CD4-positive, alpha-beta T cell (primary cell): ENCODE measurements at regions not wholly inside any gene's neighbourhood (a gene's known extent, or its start where the extent isn't known, plus 50 kb on each side); places are given as distances from the start of the nearest gene placed in this dataset.

Source experiments
- ATAC-seq: fragments of 200-7000 bp; cut with Tn5 transposase; one replicate; pipeline ENCODE4 v1.10.0; 2022; ENCODE audit warnings: mild to moderate bottlenecking; ENCODE audit not compliant: poor library complexity
- CTCF ChIA-PET: fragments of 350-600 bp; sonication (Branson Sonifier 250); formaldehyde crosslinking; loops from one replicate; lab custom pipeline; 2021; ENCODE audit warnings: antibody characterized with exemption, inconsistent platforms; lab: Charles Lee
- POLR2A ChIA-PET: fragments of 350-600 bp; sonication (Branson Sonifier 250); formaldehyde crosslinking; loops from one replicate; lab custom pipeline; 2021; ENCODE audit warnings: antibody characterized with exemption, inconsistent platforms; lab: Charles Lee
- DNase-seq, 14 experiments: peaks; one replicate each; pipeline ENCODE4 v3.0.0-alpha.2; 2013 to 2020; ENCODE audit warnings: mixed read lengths in 2 of 14
- H3K27ac ChIP-seq, 2 donors: one replicate each; pipeline versions ENCODE4 v1.5.1 to v1.7.0; 2013; ENCODE audit warnings: low read length in 2 of 2, low read depth in 1 of 2, mild to moderate bottlenecking in 1 of 2
- H3K27me3 ChIP-seq, 2 experiments: 1 replicate in 1 of 2; 2 replicates in 1 of 2; pipeline versions ENCODE4 v1.6.1 to v1.7.0; 2013; ENCODE audit warnings: low read length in 2 of 2, control low read depth in 1 of 2, mild to moderate bottlenecking in 1 of 2, moderate library complexity in 1 of 2; ENCODE audit not compliant: insufficient read depth in 2 of 2, control insufficient read depth in 1 of 2
- H3K36me3 ChIP-seq: one replicate; pipeline ENCODE4 v1.6.1; 2013; ENCODE audit warnings: low read length, control low read depth; ENCODE audit not compliant: insufficient read depth
- H3K4me1 ChIP-seq: one replicate; pipeline ENCODE4 v1.6.1; 2013; ENCODE audit warnings: low read length, control low read depth; ENCODE audit not compliant: insufficient read depth
- H3K4me3 ChIP-seq: one replicate; pipeline ENCODE4 v1.5.1; 2013; ENCODE audit warnings: mild to moderate bottlenecking, low read length, moderate library complexity
- H3K9me3 ChIP-seq, 2 experiments: 1 replicate in 1 of 2; 2 replicates in 1 of 2; pipeline versions ENCODE4 v1.6.1 to v1.7.0; 2013; ENCODE audit warnings: low read length in 2 of 2, mild to moderate bottlenecking in 2 of 2, control low read depth in 1 of 2, moderate library complexity in 1 of 2; ENCODE audit not compliant: control insufficient read depth in 1 of 2, insufficient read depth in 1 of 2
- H3K27ac Mint-ChIP-seq: one replicate; pipeline ENCODE4 v1.8.0; 2020; ENCODE audit warnings: mixed read lengths
- H3K27me3 Mint-ChIP-seq: one replicate; pipeline ENCODE4 v1.8.0; 2021; ENCODE audit warnings: mixed read lengths
- H3K36me3 Mint-ChIP-seq: one replicate; pipeline ENCODE4 v1.8.0; 2021; ENCODE audit warnings: low read depth, mixed read lengths
- H3K4me1 Mint-ChIP-seq: one replicate; pipeline ENCODE4 v1.8.0; 2021; ENCODE audit warnings: low read depth, mixed read lengths
- H3K4me3 Mint-ChIP-seq: one replicate; pipeline ENCODE4 v1.8.0; 2020; ENCODE audit warnings: mild to moderate bottlenecking, mixed read lengths
- H3K9me3 Mint-ChIP-seq: one replicate; pipeline ENCODE4 v1.8.0; 2020; ENCODE audit warnings: mixed read lengths
- intact Hi-C, 2 experiments: fragments of 100-400 bp; cut with DNase I in 1 of 2; cut with micrococcal nuclease in 1 of 2; formaldehyde crosslinking; loops; one replicate each; pipeline versions ENCODE4 v1.15.1 to v1.9.0; 2023 to 2025; cut with DNase I, micrococcal nuclease
- TF ChIP-seq, protein P1 (sequence below): fragments of 200-600 bp; IDR thresholded peaks from one replicate; pipeline ENCODE4 v1.8.0; 2022; ENCODE audit warnings: antibody characterized with exemption, mild to moderate bottlenecking

DNA sequence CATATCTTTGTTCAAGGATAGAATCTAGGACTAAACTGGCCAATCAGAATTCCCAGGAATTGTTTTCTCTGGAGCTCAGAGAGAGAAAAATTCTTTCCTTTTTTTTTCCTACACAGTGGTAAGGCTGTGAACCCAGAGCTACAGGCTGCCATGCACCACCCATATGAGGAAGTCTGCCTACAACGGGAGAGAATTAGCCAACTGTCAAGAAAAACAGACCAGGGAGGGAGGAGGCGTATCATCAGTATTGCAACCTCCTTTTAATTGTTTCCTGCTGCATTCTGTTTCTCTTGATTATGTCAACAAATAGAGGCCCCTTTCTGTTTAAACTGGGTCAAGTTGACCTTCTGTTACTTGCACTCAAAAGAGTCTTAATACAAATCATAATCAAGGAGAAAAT lies 176.5 kb upstream of the UBASH3B start:
- Histone ChIP-seq H3K9me3 (peaks cover 0 to 11% of the 10 kb centered on the region in 2 experiments), H3K36me3 (no peaks in the 10 kb centered on the region), H3K4me1 (no peaks in the 10 kb centered on the region), H3K27me3 (peaks cover 0 to 5% of the 10 kb centered on the region in 2 experiments), H3K4me3 (no peak overlapping the region), H3K27ac (no peak overlapping the region)
- no peaks in the 10 kb centered on the region for H3K36me3 Mint-ChIP-seq
- intact Hi-C loops: no loop called here
- peaks cover 44% of the 10 kb centered on the region for H3K27me3 Mint-ChIP-seq
- ChIA-PET POLR2A (no interaction called here), CTCF (no interaction called here)
- TF ChIP-seq, protein P1, sequence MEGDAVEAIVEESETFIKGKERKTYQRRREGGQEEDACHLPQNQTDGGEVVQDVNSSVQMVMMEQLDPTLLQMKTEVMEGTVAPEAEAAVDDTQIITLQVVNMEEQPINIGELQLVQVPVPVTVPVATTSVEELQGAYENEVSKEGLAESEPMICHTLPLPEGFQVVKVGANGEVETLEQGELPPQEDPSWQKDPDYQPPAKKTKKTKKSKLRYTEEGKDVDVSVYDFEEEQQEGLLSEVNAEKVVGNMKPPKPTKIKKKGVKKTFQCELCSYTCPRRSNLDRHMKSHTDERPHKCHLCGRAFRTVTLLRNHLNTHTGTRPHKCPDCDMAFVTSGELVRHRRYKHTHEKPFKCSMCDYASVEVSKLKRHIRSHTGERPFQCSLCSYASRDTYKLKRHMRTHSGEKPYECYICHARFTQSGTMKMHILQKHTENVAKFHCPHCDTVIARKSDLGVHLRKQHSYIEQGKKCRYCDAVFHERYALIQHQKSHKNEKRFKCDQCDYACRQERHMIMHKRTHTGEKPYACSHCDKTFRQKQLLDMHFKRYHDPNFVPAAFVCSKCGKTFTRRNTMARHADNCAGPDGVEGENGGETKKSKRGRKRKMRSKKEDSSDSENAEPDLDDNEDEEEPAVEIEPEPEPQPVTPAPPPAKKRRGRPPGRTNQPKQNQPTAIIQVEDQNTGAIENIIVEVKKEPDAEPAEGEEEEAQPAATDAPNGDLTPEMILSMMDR: no peak
- H3K9me3 Mint-ChIP-seq: peaks cover 13% of the 10 kb centered on the region
- no peak for ATAC-seq
- H3K4me3 Mint-ChIP-seq: no peak overlapping the region
- H3K4me1 Mint-ChIP-seq: no peaks in the 10 kb centered on the region
- H3K27ac Mint-ChIP-seq: no peak overlapping the region
- DNase-seq: no peak

DNA sequence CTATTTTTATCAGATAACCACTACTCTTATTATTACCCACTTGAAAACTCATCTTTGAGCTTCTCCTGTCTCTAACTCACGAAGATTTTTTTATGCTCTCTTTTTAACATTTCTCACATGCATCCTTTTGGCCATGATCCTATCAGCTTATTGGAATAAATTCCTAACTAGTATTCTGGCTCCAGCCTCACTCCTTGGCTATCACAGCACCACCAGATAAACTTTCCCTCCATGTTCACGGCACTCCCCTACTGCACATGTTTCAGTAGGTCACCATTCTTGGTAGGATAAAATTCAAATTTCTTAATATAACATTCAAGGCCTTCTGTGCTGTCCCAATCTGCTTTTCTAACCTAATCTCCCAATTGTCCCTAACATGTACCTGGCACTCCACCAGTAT lies 186.6 kb upstream of the UBASH3B start:
- H3K9me3 Mint-ChIP-seq: peaks cover under 1% of the 10 kb centered on the region

DNA sequence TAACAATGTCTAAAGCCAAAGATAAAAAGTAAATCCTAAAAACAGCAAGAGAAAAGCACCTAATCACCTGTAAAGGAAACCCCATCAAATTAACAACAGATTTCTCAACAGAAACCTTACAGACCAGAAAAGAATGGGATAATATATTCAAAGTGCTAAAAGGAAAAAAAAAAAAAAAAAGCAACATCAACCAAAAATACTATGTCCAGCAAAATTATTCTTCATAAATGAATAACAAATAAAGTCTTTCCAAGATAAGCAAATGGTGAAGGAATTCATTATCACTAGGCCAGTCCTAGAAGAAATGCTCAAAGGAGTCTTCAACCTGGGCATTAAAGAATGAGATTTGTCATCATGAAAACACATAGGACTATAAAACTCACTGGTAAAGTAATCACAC lies 192.0 kb upstream of the UBASH3B start:
- no peaks in the 10 kb centered on the region for H3K27me3 ChIP-seq
- H3K9me3 ChIP-seq: peaks cover 10 to 12% of the 10 kb centered on the region in 2 experiments
- TF ChIP-seq, protein P1: no peak
- Mint-ChIP-seq H3K36me3 (no peaks in the 10 kb centered on the region), H3K4me3 (no peak overlapping the region), H3K27ac (no peak overlapping the region), H3K27me3 (no peaks in the 10 kb centered on the region), H3K4me1 (no peaks in the 10 kb centered on the region), H3K9me3 (peaks cover 16% of the 10 kb centered on the region)
- no peaks in the 10 kb centered on the region for H3K36me3 ChIP-seq
- POLR2A ChIA-PET: no interaction called here
- intact Hi-C loops: no loop called here
- no peak overlapping the region for H3K4me3 ChIP-seq
- no peak overlapping the region for H3K27ac ChIP-seq
- ATAC-seq: no peak
- no peaks in the 10 kb centered on the region for H3K4me1 ChIP-seq
- DNase-seq: no peak
- CTCF ChIA-PET: no interaction called here

More for the DNA sequence above, 186.6 kb upstream of the UBASH3B start:
- no peaks in the 10 kb centered on the region for H3K9me3 ChIP-seq
- intact Hi-C loops: no loop called here
- Mint-ChIP-seq H3K4me3 (no peak overlapping the region), H3K27ac (no peak overlapping the region), H3K4me1 (no peaks in the 10 kb centered on the region), H3K36me3 (no peaks in the 10 kb centered on the region), H3K27me3 (peaks cover 8% of the 10 kb centered on the region)
- TF ChIP-seq, protein P1: no peak
- POLR2A ChIA-PET: no interaction called here
- no peaks in the 10 kb centered on the region for H3K4me1 ChIP-seq
- H3K4me3 ChIP-seq: no peak overlapping the region
- no peak overlapping the region for H3K27ac ChIP-seq
- no peaks in the 10 kb centered on the region for H3K36me3 ChIP-seq
- DNase-seq: no peak
- CTCF ChIA-PET: no interaction called here
- no peak for ATAC-seq
- no peaks in the 10 kb centered on the region for H3K27me3 ChIP-seq
